Smooth muscle cell of the brain vasculature (primary cell): ENCODE measurements at regions not wholly inside any gene's neighbourhood (a gene's known extent, or its start where the extent isn't known, plus 50 kb on each side); places are given as distances from the start of the nearest gene placed in this dataset.

Experiments used
- DNase-seq: peaks from one replicate; pipeline ENCODE4 v3.0.0-alpha.2; 2012; ENCODE audit warnings: low read depth, low spot score

DNA sequence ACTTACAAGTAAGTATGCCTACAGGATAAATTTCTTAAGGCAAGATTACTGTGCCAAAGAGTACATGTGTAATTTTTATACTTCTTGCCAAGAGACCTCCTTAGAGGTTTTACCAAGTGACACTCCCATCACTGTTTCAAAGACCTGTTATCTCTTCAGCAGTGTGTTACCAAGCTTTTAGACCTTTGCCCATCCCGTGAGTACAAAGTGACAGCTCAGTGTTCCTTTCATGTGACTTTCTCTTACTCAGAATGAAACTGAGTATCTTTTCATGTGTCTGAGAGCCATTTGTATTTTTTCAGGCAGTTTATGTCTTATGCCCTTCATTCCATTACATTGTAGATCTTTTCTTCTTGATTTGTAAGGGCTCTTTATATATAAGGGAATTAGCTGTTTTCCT, 287.5 kb upstream of the SALL3 start:
- DNase-seq: no peak

DNA sequence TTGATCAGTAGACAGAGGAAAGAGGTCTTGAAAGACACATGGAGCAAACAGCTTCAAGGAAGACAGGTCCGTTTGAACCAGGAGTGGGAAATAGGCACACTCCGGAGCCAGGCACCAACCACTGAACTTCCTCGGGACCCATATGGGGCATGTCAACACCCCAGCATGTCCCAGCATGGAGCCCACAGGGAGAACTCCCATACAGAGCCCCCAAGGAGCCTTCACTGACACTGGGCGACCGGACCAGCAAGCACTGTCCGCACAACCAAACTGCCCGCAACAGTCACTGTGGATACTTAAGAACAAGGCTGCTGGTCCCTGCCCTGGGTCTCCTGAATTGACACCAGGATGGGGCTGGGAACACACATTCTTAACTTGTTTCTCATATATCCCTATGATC, 286.2 kb upstream of the SALL3 start:
- no peak for DNase-seq

DNA sequence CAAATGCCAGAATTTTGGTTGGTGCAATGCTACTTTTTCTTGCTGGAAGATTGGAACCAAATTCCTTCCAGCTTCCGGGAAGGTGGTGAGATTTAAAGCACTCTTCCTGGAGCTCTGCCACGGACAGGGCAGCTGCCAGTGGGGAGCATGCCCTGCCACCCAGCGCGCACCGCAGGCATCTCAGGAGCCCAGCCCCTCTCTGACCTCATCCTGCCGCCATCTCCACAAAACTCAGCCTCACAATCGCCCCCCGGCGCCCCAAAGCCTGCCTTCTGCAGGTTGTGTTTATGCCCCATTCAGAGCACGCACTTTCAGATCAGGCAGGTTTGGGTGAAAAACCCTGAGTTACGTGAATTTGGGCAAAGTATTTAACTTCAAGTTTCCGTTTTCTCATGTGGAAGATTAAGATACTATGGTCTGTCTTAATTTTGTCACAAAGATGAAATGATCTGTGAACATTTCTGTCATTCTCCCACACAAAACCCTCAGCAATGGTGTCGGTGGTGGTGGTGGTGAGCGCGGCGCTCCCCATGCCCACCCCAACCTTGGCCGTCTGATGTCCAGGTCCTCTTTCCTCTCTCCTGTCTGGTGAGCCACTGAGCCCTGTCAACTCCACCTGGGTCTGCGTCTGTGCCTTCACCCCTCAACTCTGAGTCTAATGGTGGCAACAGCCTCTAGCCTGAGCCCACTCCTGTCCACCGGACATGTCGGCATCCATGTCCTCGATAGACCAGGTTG, 282.8 kb upstream of the SALL3 start:
- DNase-seq: no peak

DNA sequence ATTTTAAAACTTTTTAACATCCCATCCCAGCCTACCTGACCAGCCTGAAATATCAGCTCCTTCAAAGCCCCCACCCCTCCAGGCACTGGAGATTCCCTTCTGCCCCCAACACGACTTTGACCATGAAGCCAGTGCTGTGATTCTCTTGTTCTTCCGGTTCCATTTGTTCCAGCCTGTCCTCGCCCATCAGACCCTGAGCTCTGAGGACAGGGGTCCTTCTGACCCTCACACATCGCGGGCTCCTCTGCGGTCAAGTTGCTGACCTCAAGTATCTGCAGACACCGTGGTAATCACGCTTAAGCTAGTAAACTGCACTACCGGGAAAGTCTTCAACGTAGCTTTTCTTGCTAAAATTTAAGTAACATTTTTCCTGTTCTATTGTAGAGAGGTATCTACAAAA, 282.2 kb upstream of the SALL3 start:
- no peak for DNase-seq

- DNase-seq: no peak
Observed at GRCh38 chr18:78698914-78699313, 280.7 kb upstream of the SALL3 start.

GRCh38 chr18:78699499-78699898, 280.1 kb upstream of the SALL3 start:
- DNase-seq: no peak

GRCh38 chr18:78701771-78702396, 277.7 kb upstream of the SALL3 start:
- no peak for DNase-seq

DNA sequence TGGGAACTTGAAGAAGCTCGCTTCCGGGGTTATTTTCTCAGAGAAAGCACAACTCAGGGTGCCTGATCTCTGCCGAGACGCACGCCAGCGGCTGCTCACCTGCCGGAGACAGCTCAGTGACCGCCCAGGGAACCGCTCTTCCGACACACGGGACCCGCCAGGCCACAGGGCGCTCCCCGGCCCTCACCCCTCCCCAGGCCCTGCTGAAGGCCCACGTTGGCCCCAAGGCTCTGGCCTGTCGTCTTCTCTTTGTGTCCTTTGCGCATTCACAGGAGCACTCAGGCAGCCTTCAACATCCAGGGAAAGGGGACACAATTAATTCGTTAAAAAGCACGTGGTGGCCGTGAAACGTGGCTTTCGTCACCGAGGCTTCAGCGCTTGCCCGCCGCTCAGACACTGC, 276.3 kb upstream of the SALL3 start:
- DNase-seq: no peak

GRCh38 chr18:78704971-78705461, 274.6 kb upstream of the SALL3 start:
- DNase-seq: no peak

- no peak for DNase-seq
Observed at GRCh38 chr18:78709261-78709809, 270.3 kb upstream of the SALL3 start.

DNA sequence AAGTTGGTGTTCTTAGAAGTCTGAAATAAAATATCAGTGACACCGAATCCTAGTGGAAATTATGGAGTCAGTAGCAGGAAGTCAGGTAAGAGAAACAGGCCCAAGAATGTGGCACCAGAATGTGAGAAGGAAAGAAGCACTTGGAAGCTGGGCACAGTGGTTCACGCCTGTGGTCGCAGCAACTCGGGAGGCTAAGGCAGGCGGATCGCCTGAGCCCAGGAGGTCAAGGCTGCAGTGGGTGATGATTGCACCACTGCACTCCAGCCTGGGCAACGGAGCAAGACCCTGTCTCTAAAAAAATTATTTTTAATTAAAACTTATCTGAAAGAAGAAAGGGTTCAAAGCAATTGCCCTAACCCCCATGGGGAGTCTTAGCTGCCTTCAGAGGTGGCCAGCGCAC, 268.3 kb upstream of the SALL3 start:
- DNase-seq: no peak

- DNase-seq: no peak
Observed at GRCh38 chr18:78711971-78712370, 267.6 kb upstream of the SALL3 start.

DNA sequence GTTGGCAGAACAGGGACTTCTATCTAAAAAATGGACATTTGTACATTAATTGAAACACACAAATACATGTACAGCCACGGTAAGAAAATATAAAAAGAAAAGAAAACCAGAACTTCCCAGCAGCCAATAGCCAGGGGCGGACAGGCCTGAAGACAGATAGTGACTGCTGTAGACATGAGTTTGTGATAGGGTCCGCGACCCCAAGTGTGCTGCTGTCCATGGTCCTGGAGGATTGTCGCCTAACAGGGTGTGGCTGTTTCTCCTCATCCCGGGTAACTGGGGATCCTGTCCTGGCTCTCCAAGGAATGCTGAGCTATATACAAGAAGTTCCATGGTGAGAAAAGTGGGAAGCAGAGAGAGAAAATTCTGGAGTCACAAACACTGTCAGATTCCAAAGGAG, 266.5 kb upstream of the SALL3 start:
- DNase-seq: no peak

- DNase-seq: no peak
Observed at GRCh38 chr18:78713726-78714125, 265.9 kb upstream of the SALL3 start.

DNA sequence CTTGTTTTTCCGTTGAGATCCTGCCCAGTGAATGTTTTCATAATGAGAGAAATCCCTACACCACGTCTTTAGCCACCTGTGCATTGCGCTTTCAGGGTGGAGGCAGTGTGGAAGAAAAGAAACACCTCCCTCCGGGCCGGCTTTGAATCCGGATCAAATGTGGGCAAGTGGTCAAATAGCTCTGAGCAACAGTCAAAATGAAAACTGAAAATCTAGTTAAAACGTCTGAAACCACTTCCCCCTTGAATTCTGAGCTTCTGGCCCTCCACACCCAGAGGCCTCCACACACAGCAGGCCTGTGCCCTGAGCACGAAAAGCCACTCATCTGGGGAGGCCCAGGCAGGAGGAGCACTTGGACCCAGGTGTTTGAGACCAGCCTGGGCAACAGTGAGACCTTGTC, 263.6 kb upstream of the SALL3 start:
- DNase-seq: no peak

DNA sequence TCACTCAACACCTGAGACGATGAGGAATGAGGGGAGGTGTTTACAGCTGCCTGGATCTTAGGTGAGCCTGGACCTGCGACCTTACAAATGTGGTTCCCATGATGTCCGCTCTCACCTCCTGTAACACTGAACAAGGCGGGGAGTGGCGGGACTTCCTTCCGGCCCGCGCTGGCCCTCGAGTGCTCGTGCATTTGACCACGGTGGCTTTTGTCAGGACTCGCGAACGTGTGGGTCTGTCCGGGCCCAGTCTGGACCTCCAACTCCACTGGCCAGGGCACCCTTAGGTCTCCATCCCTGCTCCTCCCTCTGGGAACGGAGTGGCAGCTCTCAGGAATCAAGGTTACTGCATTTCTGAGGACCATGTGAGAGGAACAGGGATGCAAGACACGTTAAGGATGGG, 263.0 kb upstream of the SALL3 start:
- DNase-seq: no peak

- no peak for DNase-seq
Observed at GRCh38 chr18:78717051-78717765, 262.4 kb upstream of the SALL3 start.

DNA sequence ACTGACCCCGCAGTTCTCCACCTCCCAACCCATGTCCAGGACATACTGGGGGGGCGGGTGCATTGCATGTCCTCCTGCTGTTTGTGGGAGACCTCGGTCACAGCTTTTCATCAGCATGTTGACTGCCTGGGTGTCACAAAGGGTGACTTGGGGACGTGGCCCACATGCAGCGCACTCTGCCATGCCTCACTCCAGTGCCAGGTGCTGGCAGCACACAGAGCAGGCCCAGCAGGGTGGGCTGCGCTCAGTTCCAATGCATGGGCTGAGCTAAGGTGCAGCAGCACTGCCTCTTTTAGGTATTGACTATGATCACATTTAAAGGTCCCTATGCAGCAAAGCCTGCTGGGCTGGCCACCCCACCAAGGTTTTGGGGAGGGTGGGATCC, 261.9 kb upstream of the SALL3 start:
- DNase-seq: no peak

- DNase-seq: no peak
Observed at GRCh38 chr18:78719821-78720220, 259.8 kb upstream of the SALL3 start.

GRCh38 chr18:78720456-78721237, 259.0 kb upstream of the SALL3 start:
- no peak for DNase-seq

DNA sequence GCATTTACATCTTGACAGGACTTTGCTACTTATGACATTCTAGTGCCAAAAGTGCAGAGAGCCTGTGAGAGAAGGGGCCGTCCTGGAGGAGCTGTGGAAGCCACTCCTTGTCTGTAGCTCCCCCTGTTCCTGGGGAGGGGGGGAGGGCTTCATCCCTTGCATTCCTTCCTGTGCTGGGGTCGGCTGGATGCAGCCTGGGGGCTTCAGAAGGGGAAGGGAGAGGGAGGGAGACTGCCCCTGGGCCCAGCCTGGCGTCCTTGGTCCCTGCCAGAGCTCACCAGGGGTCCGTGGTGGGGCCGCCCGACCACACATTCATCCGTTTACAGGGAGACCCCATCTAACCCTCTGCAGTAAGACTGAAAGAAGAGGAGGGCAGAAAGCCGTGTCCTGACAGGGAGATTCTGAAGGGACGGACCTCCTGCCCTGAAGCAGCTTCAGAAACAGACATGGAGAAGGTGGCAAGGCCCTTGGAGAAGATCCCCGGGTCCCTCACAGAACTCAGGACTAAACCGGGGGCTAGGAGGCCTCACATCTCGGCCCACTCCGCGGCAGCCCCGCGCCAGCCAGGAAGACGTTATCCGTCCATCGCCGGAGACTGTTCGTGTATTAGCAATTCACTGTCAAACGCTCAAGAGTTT, 258.3 kb upstream of the SALL3 start:
- no peak for DNase-seq
